IPS-20b (cell line): ENCODE measurements at regions not wholly inside any gene's neighbourhood (a gene's known extent, or its start where the extent isn't known, plus 50 kb on each side); places are given as distances from the start of the nearest gene placed in this dataset.

ENCODE experiments used
- H3K27ac ChIP-seq: one replicate; pipeline ENCODE4 v1.5.1; 2013; ENCODE audit warnings: low read length
- H3K27me3 ChIP-seq: 2 replicates; pipeline ENCODE4 v1.6.1; 2013; ENCODE audit warnings: mild to moderate bottlenecking, low read length, inconsistent platforms; ENCODE audit not compliant: insufficient read depth
- H3K36me3 ChIP-seq: 2 replicates; pipeline ENCODE4 v1.6.1; 2013; ENCODE audit warnings: low read depth, mild to moderate bottlenecking, inconsistent platforms, low read length, moderate library complexity; ENCODE audit not compliant: insufficient read depth
- H3K4me1 ChIP-seq: 2 replicates; pipeline ENCODE4 v1.6.1; 2013; ENCODE audit warnings: mild to moderate bottlenecking, control low read depth, inconsistent platforms, low read length, moderate library complexity; ENCODE audit not compliant: insufficient read depth
- H3K4me3 ChIP-seq: 2 replicates; pipeline ENCODE4 v1.5.1; 2013; ENCODE audit warnings: mild to moderate bottlenecking, low read length, inconsistent platforms
- H3K9ac ChIP-seq: 2 replicates; pipeline ENCODE4 v1.6.1; 2013; ENCODE audit warnings: low read depth, mild to moderate bottlenecking, inconsistent platforms, low read length, moderate library complexity
- H3K9me3 ChIP-seq: 2 replicates; pipeline ENCODE4 v1.6.1; 2013; ENCODE audit warnings: mild to moderate bottlenecking, low read depth, low read length, inconsistent platforms; ENCODE audit not compliant: insufficient read depth

DNA sequence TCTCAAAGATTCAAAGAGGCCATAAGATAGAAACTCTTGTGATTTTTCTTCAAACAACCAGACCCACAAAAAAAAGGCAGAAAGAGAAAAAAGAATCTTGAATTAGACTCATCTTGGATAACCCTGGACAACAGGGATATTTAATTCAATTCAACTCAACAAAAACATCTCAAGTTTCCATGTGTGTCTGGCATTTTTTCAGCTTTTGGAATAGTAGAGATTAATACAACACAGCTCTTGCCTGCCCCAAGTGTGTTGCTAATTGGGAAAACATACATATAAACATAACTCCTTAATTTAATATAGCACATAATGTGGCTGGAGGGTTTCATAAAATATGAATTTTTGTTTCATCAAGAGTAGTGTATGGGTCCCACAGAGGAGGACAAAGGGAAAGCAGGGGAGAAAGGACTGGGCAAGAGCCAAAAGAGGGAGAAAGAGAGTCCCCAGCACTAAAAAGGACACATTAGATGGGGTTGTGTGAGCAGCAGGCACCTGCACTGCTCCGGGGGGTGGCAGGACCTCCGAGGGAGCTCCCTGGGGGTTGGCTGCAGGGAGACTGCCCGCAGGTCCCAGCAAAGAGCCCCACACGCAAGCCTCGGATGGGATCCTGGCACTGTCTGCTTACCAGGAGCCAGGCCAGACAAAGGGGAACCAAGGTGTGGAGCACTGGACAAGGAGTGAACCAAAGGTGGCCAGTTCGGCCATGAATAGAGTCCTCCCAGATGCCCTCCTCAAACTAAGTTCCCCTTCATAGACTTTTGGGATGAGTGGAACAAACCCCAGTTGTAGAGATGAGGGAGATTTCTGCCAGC is 65.6 kb upstream of the TMEM72 start:
- no peak overlapping the region for H3K9ac ChIP-seq
- no peaks in the 10 kb centered on the region for H3K27me3 ChIP-seq
- H3K36me3 ChIP-seq: no peaks in the 10 kb centered on the region
- no peaks in the 10 kb centered on the region for H3K4me1 ChIP-seq
- H3K27ac ChIP-seq: no peak overlapping the region
- no peaks in the 10 kb centered on the region for H3K9me3 ChIP-seq
- no peak overlapping the region for H3K4me3 ChIP-seq

DNA sequence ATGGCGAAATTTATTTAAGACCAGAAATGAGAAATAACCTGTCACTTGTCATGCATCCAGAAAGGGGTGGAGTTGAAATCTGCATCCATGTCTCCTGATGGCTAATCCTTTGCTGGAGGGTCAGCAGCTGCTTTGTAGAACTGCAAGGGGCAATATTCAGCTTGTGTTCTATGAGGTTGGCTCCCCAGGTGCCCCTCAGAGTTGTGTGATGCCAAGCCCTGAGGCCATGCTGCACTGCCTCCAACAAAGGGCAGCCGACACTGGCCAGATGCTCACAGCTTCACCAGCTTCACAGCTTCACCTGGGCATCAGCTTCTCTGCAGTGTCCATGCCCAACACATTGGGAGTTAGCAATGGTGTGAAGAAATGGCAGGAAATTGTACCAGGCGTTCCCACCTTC is 64.0 kb upstream of the TMEM72 start:
- no peak overlapping the region for H3K9ac ChIP-seq
- H3K27ac ChIP-seq: no peak overlapping the region
- no peaks in the 10 kb centered on the region for H3K4me1 ChIP-seq
- no peak overlapping the region for H3K4me3 ChIP-seq
- no peaks in the 10 kb centered on the region for H3K36me3 ChIP-seq
- no peaks in the 10 kb centered on the region for H3K9me3 ChIP-seq
- H3K27me3 ChIP-seq: no peaks in the 10 kb centered on the region

DNA sequence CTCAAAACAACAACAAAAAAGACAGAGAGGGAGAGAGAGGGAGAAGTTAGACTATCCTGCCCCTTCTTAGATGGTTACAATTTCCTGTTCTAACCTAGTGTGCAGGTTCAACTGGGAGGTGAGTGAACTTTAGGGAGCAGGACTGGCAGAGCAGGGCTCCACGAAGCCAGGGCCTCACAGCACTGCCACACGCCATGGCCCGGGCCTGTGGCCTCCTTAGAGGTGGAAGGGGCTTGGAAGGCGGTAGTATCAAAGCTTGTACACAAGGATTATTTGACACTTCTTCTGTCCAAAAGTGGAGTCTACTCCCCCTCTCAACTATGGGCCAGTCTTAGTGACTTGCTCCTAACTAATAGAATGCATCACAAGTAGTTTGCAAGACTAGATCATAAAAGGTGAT is 62.9 kb upstream of the TMEM72 start:
- no peaks in the 10 kb centered on the region for H3K27me3 ChIP-seq
- H3K4me1 ChIP-seq: no peaks in the 10 kb centered on the region
- H3K27ac ChIP-seq: no peak overlapping the region
- H3K4me3 ChIP-seq: no peak overlapping the region
- no peak overlapping the region for H3K9ac ChIP-seq
- no peaks in the 10 kb centered on the region for H3K36me3 ChIP-seq
- H3K9me3 ChIP-seq: no peaks in the 10 kb centered on the region

DNA sequence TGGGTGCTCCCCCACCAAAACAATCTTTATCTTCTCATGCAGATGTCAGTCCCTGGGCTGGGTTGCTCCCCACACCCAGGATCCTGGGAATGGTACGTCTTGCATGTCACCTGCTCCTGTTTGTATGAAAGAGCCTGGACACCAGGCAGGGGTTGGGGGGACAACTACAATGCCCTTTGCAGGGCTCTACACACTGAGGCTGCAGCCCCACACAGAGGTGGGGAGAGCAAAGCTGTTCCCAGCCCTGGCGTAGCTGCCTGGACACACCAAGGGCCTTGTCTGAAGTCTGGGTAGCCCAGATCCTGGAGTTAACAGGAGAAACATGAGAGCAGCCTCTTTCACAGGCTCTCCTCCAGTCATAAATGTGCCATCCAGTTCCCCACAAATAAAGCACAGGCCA is 61.2 kb upstream of the TMEM72 start:
- H3K36me3 ChIP-seq: no peaks in the 10 kb centered on the region
- peaks cover 10% of the 10 kb centered on the region; the same call in 1 of the 2 replicates for H3K27me3 ChIP-seq
- H3K4me3 ChIP-seq: no peak overlapping the region
- no peaks in the 10 kb centered on the region for H3K4me1 ChIP-seq
- no peaks in the 10 kb centered on the region for H3K9me3 ChIP-seq
- H3K27ac ChIP-seq: no peak overlapping the region
- H3K9ac ChIP-seq: no peak overlapping the region

DNA sequence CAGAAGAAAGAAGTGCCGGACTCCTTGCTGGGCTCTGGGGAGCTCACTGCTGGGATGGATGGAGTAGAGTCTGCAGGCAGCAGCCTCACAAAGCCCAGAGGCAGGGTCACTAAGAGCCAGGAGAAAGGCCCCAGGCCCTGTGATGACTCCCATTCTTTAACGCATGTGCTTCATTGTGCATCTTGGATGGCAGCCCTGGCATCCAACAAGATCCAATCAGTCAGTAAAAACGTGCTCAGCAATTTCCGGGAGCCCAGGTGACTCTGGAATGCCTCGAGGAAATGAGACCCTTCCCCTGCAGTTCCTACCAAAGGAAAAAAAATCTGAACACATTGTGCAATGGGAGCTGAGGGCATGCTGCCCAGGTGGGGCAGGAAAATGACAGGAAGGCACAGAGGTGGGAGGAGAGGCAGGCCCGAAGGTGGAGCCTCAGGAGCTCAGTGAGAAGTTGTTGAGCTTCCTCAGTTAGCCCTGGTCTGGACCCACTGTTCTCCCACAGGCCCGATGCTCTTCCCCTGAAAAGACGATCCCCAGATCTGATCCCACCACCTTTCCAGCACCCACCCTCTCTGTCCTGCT is 60.7 kb upstream of the TMEM72 start:
- Histone ChIP-seq H3K27me3 (peaks cover 12% of the 10 kb centered on the region; the same call in 1 of the 2 replicates), H3K4me1 (no peaks in the 10 kb centered on the region), H3K4me3 (no peak overlapping the region), H3K9ac (no peak overlapping the region), H3K36me3 (no peaks in the 10 kb centered on the region), H3K27ac (no peak overlapping the region), H3K9me3 (no peaks in the 10 kb centered on the region)

DNA sequence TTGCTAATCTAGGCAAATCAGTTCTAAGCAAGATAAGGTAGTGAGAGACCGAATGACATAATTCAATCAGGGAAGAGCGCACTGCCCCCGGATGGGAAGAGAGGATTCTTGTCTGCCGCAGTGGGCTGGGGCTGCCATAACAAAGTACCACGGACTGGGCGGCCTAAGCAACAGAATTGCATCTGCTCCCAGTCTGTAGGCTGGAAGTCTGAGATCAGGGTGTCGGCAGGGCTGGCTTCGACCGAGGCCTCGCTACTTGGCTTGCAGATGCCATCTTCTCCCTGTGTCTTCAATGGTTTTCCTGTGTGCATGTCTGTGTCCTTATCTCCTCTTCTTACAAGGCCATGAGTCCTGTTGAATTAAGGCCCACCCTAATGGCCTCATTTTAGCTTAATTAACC is 59.7 kb upstream of the TMEM72 start:
- Histone ChIP-seq H3K9me3 (no peaks in the 10 kb centered on the region), H3K4me1 (no peaks in the 10 kb centered on the region), H3K9ac (no peak overlapping the region), H3K27me3 (peaks cover 13% of the 10 kb centered on the region), H3K36me3 (no peaks in the 10 kb centered on the region), H3K4me3 (no peak overlapping the region), H3K27ac (no peak overlapping the region)

DNA sequence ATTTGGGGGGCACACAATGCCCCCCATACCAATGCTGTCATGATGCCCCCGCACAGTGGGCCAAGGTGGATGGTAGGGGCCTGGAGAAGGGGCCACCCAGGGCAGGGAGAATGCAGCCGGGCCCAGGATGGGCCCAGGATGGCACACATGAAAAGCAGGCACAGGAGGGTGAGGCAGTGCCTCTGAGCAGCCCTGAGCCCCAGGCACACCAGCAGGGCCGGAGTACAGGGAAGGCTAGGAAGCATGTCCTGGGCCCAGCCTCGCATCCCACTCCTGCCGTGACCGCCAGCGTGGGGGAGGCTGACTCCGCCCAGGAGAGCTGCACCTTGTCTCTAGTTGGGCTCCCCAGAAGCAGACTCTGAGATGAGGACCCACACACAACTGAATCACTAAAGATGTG is 59.3 kb upstream of the TMEM72 start:
- peaks cover 15% of the 10 kb centered on the region for H3K27me3 ChIP-seq
- H3K9ac ChIP-seq: no peak overlapping the region
- no peak overlapping the region for H3K4me3 ChIP-seq
- H3K4me1 ChIP-seq: peaks cover under 1% of the 10 kb centered on the region; the same call in 1 of the 2 replicates
- no peaks in the 10 kb centered on the region for H3K36me3 ChIP-seq
- H3K9me3 ChIP-seq: no peaks in the 10 kb centered on the region
- no peak overlapping the region for H3K27ac ChIP-seq

DNA sequence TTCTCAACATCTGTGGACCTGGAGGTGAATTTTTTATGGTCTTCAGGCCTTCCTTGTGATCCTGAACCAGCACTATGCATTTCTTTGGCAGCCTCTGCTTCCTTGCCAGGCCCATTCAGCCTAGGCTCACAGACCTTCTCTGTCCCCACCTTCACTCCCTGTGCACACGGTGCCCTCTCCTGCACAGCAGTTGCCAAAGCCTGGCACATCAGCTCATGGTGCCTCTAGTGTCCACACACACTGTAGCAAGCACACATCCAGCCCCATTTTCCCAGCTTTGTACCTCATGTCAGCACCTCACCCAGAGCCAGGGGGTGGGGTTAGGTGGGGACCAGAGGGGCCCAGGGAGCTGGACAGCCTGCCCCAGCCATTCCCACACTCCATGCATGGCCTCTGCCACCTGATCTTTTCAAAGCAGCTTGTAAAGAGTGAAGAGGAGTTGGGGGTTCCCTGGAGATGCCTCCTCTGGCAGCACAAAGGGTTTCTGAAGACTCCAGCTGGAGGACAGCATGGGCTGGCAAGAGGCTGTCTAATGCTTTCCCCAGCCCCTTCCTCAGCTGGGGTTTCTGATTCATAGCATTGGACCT is 57.9 kb upstream of the TMEM72 start:
- H3K9me3 ChIP-seq: no peaks in the 10 kb centered on the region

DNA sequence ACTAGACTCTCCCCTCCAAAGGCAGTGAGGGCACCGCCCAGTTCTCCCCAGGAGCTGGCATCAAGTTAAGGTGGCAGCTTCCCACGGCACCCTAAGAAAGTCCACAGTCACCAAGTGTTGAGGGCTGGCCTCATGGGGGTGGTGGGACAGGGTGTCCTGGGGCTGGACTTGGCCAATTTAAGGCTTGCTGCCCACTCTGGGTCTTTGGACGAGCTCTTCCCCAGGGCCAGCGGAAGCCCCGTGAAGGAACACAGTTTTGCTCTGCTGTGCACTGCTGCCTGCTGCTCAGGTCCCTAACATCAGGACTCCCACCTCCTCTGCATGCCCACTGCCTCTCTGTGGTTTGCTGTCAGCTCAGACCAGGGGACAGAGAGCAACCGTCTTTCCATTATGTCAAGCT is 57.3 kb upstream of the TMEM72 start:
- Histone ChIP-seq H3K27me3 (peaks cover 15% of the 10 kb centered on the region), H3K36me3 (no peaks in the 10 kb centered on the region), H3K4me3 (no peak overlapping the region), H3K9ac (no peak overlapping the region), H3K27ac (no peak overlapping the region), H3K9me3 (no peaks in the 10 kb centered on the region), H3K4me1 (peaks cover 5% of the 10 kb centered on the region; the same call in 1 of the 2 replicates)

More for the DNA sequence above, 57.9 kb upstream of the TMEM72 start:
- H3K4me1 ChIP-seq: peaks cover 5% of the 10 kb centered on the region; the same call in 1 of the 2 replicates
- peaks cover 15% of the 10 kb centered on the region for H3K27me3 ChIP-seq
- H3K4me3 ChIP-seq: no peak overlapping the region
- no peaks in the 10 kb centered on the region for H3K36me3 ChIP-seq
- no peak overlapping the region for H3K27ac ChIP-seq
- no peak overlapping the region for H3K9ac ChIP-seq

DNA sequence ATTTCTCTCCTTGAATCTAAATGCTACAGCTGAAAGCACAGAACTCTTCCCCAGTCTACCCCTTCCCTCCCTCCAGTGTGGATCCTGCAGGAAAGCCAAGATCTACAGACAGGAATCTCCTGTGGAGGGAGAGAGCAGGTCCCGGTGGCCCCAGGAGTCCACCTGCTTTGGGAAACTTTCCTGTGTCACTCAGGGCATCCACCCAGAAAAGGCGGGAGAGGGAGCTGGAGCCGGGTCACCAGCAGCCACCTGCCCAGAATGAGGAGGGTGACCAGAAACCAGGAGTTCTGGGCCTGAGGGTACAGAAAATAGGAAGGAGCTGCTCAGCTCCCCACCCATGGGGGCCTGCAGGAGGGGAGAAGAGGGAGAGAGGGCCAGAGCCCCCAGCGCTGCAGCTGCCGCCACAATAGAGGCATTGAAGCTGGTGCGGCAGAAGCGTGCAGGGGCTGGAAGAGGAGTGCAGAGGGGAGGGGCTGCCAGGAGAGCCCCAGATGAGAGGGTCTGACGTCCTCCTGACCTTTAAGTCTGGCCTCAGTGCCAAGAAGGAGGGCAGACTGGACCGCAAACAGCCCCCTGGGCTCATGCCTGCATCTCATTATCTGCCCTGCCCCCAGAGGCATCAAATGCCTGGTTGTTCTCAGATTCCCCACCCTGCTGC is 56.3 kb upstream of the TMEM72 start:
- no peak overlapping the region for H3K4me3 ChIP-seq
- H3K36me3 ChIP-seq: no peaks in the 10 kb centered on the region
- no peak overlapping the region for H3K9ac ChIP-seq
- H3K27ac ChIP-seq: no peak overlapping the region
- peaks cover 5% of the 10 kb centered on the region; the same call in 1 of the 2 replicates for H3K4me1 ChIP-seq
- H3K27me3 ChIP-seq: peaks cover 15% of the 10 kb centered on the region
- no peaks in the 10 kb centered on the region for H3K9me3 ChIP-seq

DNA sequence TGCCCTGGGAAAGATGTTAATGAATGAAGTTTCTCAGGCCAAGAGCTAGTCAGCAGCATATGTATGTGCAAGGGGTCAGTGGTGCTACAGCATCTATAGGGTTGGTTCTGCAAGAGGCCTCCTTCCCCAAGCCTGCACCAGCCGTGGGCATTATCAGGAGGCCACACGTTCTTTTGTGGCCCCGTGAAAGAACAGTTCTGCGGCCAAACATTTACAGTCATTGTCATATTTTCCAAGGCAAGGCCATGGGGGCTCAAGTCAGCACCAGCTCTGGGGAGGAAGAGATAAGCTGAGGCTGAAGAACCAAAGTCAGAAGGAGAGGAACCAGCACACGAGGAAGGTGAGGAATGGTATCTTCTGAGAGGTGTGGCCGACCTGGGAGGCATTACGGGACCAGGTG is 54.4 kb upstream of the TMEM72 start:
- H3K4me3 ChIP-seq: no peak overlapping the region
- H3K27me3 ChIP-seq: peaks cover 15% of the 10 kb centered on the region
- H3K27ac ChIP-seq: no peak overlapping the region
- H3K36me3 ChIP-seq: no peaks in the 10 kb centered on the region
- H3K9ac ChIP-seq: no peak overlapping the region
- no peaks in the 10 kb centered on the region for H3K9me3 ChIP-seq
- peaks cover 5% of the 10 kb centered on the region; the same call in 1 of the 2 replicates for H3K4me1 ChIP-seq
